Smooth muscle cell (in vitro differentiated cells): ENCODE measurements at regions not wholly inside any gene's neighbourhood (a gene's known extent, or its start where the extent isn't known, plus 50 kb on each side); places are given as distances from the start of the nearest gene placed in this dataset.

Experiments used
- DNase-seq: peaks from one replicate; lab custom pipeline; 2025; ENCODE audit not compliant: unreplicated experiment; lab: John Stamatoyannopoulos, UW
- H2AFZ ChIP-seq: fragments of 200-600 bp; sonication (generic); 2 replicates; pipeline ENCODE4 v1.6.0; 2016; ENCODE audit warnings: antibody characterized with exemption, low read depth, mild to moderate bottlenecking
- H3F3A ChIP-seq: fragments of 200-600 bp; sonication (generic); 2 replicates; pipeline ENCODE4 v1.6.0; 2017; ENCODE audit warnings: antibody characterized with exemption, low read depth
- H3K27ac ChIP-seq: fragments of 200-600 bp; sonication (generic); 2 replicates; pipeline ENCODE4 v1.5.1; 2016; ENCODE audit warnings: low read depth, mild to moderate bottlenecking
- H3K27me3 ChIP-seq: fragments of 200-600 bp; sonication (generic); 2 replicates; pipeline ENCODE4 v1.6.1; 2016; ENCODE audit warnings: low read depth, mild to moderate bottlenecking
- H3K36me3 ChIP-seq: fragments of 200-600 bp; sonication (generic); 2 replicates; pipeline ENCODE4 v1.5.1; 2016; ENCODE audit warnings: low read depth
- H3K4me1 ChIP-seq: fragments of 200-600 bp; sonication (generic); 2 replicates; pipeline ENCODE4 v1.5.1; 2016; ENCODE audit warnings: low read depth
- H3K4me2 ChIP-seq: fragments of 200-600 bp; sonication (generic); 2 replicates; pipeline ENCODE4 v1.6.0; 2016; ENCODE audit warnings: mild to moderate bottlenecking
- H3K4me3 ChIP-seq: fragments of 200-600 bp; sonication (generic); 2 replicates; pipeline ENCODE4 v1.5.1; 2016; ENCODE audit warnings: mild to moderate bottlenecking
- H3K79me2 ChIP-seq: fragments of 200-600 bp; sonication (generic); 2 replicates; pipeline ENCODE4 v1.6.0; 2016; ENCODE audit warnings: low read depth, mild to moderate bottlenecking
- H3K9ac ChIP-seq: fragments of 200-600 bp; sonication (generic); 2 replicates; pipeline ENCODE4 v1.6.0; 2016; ENCODE audit warnings: low read depth
- H3K9me3 ChIP-seq: fragments of 200-600 bp; sonication (generic); replicated peaks from 2 replicates; pipeline ENCODE4 v1.5.1; 2016; ENCODE audit warnings: low read depth
- H4K20me1 ChIP-seq: fragments of 200-600 bp; sonication (generic); 2 replicates; pipeline ENCODE4 v1.6.0; 2016; ENCODE audit warnings: low read depth
- CTCF ChIP-seq: fragments of 200-600 bp; sonication (generic); IDR thresholded peaks from 2 replicates; pipeline ENCODE4 v1.5.1; 2017; ENCODE audit warnings: borderline replicate concordance, mild to moderate bottlenecking, antibody characterized with exemption; ENCODE audit not compliant: insufficient read depth, poor library complexity, severe bottlenecking
- WGBS: methylation state at CpG from one replicate; pipeline ENCODE4 v1.1.7; 2016; ENCODE audit warnings: low lambda C conversion rate; 5-methylcytosine and 5-hydroxymethylcytosine counted together

- H2AFZ ChIP-seq: no peak overlapping the region
- H3K4me1 ChIP-seq: no peaks in the 10 kb centered on the region
- no peak overlapping the region for H3K4me3 ChIP-seq
- H3K4me2 ChIP-seq: no peak overlapping the region
- no peak for TF ChIP-seq CTCF
- H3K9me3 ChIP-seq: no peaks in the 10 kb centered on the region
- no peaks in the 10 kb centered on the region for H4K20me1 ChIP-seq
- no peaks in the 10 kb centered on the region for H3K36me3 ChIP-seq
- WGBS: 93% methylated on average over 9 of the region's 9 CpGs
- no peaks in the 10 kb centered on the region for H3F3A ChIP-seq
- no peak overlapping the region for H3K27ac ChIP-seq
- no peak overlapping the region for H3K9ac ChIP-seq
- no peak for DNase-seq
- no peaks in the 10 kb centered on the region for H3K79me2 ChIP-seq
- H3K27me3 ChIP-seq: peaks cover 3% of the 10 kb centered on the region
Observed at GRCh38 chr1:38326856-38327255, 280.3 kb upstream of the POU3F1 start.

DNA sequence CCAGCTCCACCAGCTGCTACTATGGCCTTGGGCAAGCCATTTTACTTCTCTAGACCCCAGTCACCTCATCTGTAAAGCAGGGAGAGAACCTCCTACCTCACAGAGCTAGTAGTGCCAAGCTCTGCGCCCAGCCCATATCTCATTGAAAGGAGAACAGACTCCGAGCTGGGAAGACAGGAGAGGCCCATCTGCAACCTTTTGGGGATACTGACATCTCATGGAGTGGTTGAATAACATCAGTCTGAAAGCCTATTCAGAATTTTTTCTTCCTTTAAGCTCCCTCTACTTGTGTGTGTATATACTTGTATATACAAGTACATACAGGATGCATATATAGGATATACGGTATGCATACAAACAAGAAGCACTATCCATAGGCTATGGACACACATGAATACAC lies 279.5 kb upstream of the POU3F1 start:
- H3K4me3 ChIP-seq: no peak overlapping the region
- H3K9me3 ChIP-seq: no peaks in the 10 kb centered on the region
- no peaks in the 10 kb centered on the region for H3K79me2 ChIP-seq
- H3K27ac ChIP-seq: no peak overlapping the region
- no peaks in the 10 kb centered on the region for H3F3A ChIP-seq
- H3K36me3 ChIP-seq: no peaks in the 10 kb centered on the region
- no peak overlapping the region for H3K9ac ChIP-seq
- 62% methylated on average over 3 of the region's 3 CpGs for WGBS
- no peak overlapping the region for H2AFZ ChIP-seq
- no peak overlapping the region for H3K4me2 ChIP-seq
- H3K4me1 ChIP-seq: no peaks in the 10 kb centered on the region
- no peak for DNase-seq
- H4K20me1 ChIP-seq: no peaks in the 10 kb centered on the region
- TF ChIP-seq CTCF: no peak
- peaks cover 6% of the 10 kb centered on the region for H3K27me3 ChIP-seq

- H3K27ac ChIP-seq: no peak overlapping the region
- H3K4me2 ChIP-seq: no peak overlapping the region
- H4K20me1 ChIP-seq: no peaks in the 10 kb centered on the region
- no peaks in the 10 kb centered on the region for H3F3A ChIP-seq
- H3K4me3 ChIP-seq: no peak overlapping the region
- 86% methylated on average over 2 of the region's 2 CpGs for WGBS
- TF ChIP-seq CTCF: no peak
- no peak for DNase-seq
- H3K79me2 ChIP-seq: no peaks in the 10 kb centered on the region
- H3K27me3 ChIP-seq: no peaks in the 10 kb centered on the region
- H3K9ac ChIP-seq: no peak overlapping the region
- no peak overlapping the region for H2AFZ ChIP-seq
- H3K36me3 ChIP-seq: no peaks in the 10 kb centered on the region
- no peaks in the 10 kb centered on the region for H3K4me1 ChIP-seq
- no peaks in the 10 kb centered on the region for H3K9me3 ChIP-seq
Observed at GRCh38 chr1:38312753-38313152, 266.2 kb upstream of the POU3F1 start.

- Histone ChIP-seq H3K27ac (no peak overlapping the region), H3F3A (no peaks in the 10 kb centered on the region), H4K20me1 (no peaks in the 10 kb centered on the region), H2AFZ (no peak overlapping the region), H3K27me3 (peaks cover 18% of the 10 kb centered on the region), H3K9ac (no peak overlapping the region), H3K4me3 (no peak overlapping the region), H3K36me3 (no peaks in the 10 kb centered on the region), H3K9me3 (no peaks in the 10 kb centered on the region), H3K79me2 (no peaks in the 10 kb centered on the region), H3K4me1 (no peaks in the 10 kb centered on the region), H3K4me2 (no peak overlapping the region)
- no peak for TF ChIP-seq CTCF
- no peak for DNase-seq
- WGBS: 64% methylated on average over 1 of the region's 1 CpG
Observed at GRCh38 chr1:38310079-38310478, 263.5 kb upstream of the POU3F1 start.
